Ovary (tissue), 3 donors: ENCODE measurements at regions not wholly inside any gene's neighbourhood (a gene's known extent, or its start where the extent isn't known, plus 50 kb on each side); places are given as distances from the start of the nearest gene placed in this dataset.

Experiments
- CTCF ChIP-seq, 3 donors: fragments of 450-650 bp in 2 of 3; fragments of 200-600 bp in 1 of 3; IDR thresholded peaks; one replicate each; pipeline versions ENCODE4 v1.5.1 to v1.8.0; 2016 to 2022; ENCODE audit warnings: antibody characterized with exemption in 3 of 3, mild to moderate bottlenecking in 1 of 3
- EP300 ChIP-seq: sonication (generic); formaldehyde crosslinking; IDR thresholded peaks from one replicate; pipeline ENCODE4 v1.6.1; 2017; ENCODE audit warnings: antibody characterized with exemption
- POLR2A ChIP-seq: fragments of 450-650 bp; IDR thresholded peaks from one replicate; pipeline ENCODE4 v1.6.1; 2017; ENCODE audit warnings: antibody characterized with exemption, mild to moderate bottlenecking, moderate library complexity
- donor health status: DM: no; HTN: no; CAD: no.

- TF ChIP-seq POLR2A = no peak
- TF ChIP-seq CTCF (IDR thresholded peaks at IDR 0.05) = no peak
- no peak for TF ChIP-seq EP300
These were observed 317.3 kb upstream of the ANO3 start for GRCh38 chr11:26014456-26015115.
